Liver (tissue), 8 donors: ENCODE measurements at regions not wholly inside any gene's neighbourhood (a gene's known extent, or its start where the extent isn't known, plus 50 kb on each side); places are given as distances from the start of the nearest gene placed in this dataset.
"Not testable (repeated sequence)": the region's sequence is repeated elsewhere in the genome, so short reads cannot be mapped to it uniquely, and the experiment has no call there.

Experiments used
- DNase-seq: peaks from one replicate; pipeline ENCODE4 v3.0.0-alpha.2; 2017; ENCODE audit warnings: low spot score
- H3K27ac ChIP-seq, 2 donors: one replicate each; pipeline ENCODE4 v1.7.0; 2013; ENCODE audit warnings: inconsistent platforms in 2 of 2, low read length in 2 of 2, control low read depth in 1 of 2, low read depth in 1 of 2, mild to moderate bottlenecking in 1 of 2
- H3K27me3 ChIP-seq, 4 donors: one replicate each; pipeline versions ENCODE4 v1.6.1 to v1.7.0; 2013; ENCODE audit warnings: low read length in 3 of 4, inconsistent platforms in 1 of 4, mild to moderate bottlenecking in 1 of 4, moderate library complexity in 1 of 4; ENCODE audit not compliant: control insufficient read depth in 4 of 4, insufficient read depth in 4 of 4
- H3K36me3 ChIP-seq, 4 donors: one replicate each; pipeline versions ENCODE4 v1.6.1 to v1.7.0; 2013; ENCODE audit warnings: low read length in 3 of 4, mild to moderate bottlenecking in 3 of 4, low read depth in 1 of 4, moderate library complexity in 1 of 4; ENCODE audit not compliant: control insufficient read depth in 4 of 4, insufficient read depth in 3 of 4
- H3K4me1 ChIP-seq, 4 donors: one replicate each; pipeline versions ENCODE4 v1.6.1 to v1.7.0; 2013; ENCODE audit warnings: low read length in 3 of 4, mild to moderate bottlenecking in 3 of 4, moderate library complexity in 1 of 4; ENCODE audit not compliant: control insufficient read depth in 4 of 4, insufficient read depth in 4 of 4
- H3K4me3 ChIP-seq, 3 donors: one replicate each; pipeline versions ENCODE4 v1.6.1 to v1.7.0; 2013; ENCODE audit warnings: low read length in 3 of 3, control low read depth in 1 of 3, low read depth in 1 of 3, mild to moderate bottlenecking in 1 of 3
- H3K9ac ChIP-seq, 2 donors: one replicate each; pipeline ENCODE4 v1.7.0; 2013; ENCODE audit warnings: low read length in 2 of 2, mild to moderate bottlenecking in 2 of 2, moderate library complexity in 2 of 2, control low read depth in 1 of 2, low read depth in 1 of 2
- H3K9me3 ChIP-seq, 4 donors: one replicate each; pipeline versions ENCODE4 v1.6.1 to v1.7.0; 2013; ENCODE audit warnings: low read length in 3 of 4; ENCODE audit not compliant: control insufficient read depth in 4 of 4
- EGR1 ChIP-seq, 2 donors: IDR thresholded peaks; 2 replicates each; pipeline ENCODE4 v1.6.1; 2016 to 2018; ENCODE audit warnings: antibody characterized with exemption in 2 of 2, low read depth in 2 of 2
- FOXA1 ChIP-seq: IDR thresholded peaks from 2 replicates; pipeline ENCODE4 v1.6.1; 2016; ENCODE audit warnings: antibody characterized with exemption
- FOXA2 ChIP-seq: IDR thresholded peaks from 2 replicates; pipeline ENCODE4 v1.6.1; 2016; ENCODE audit warnings: antibody characterized with exemption
- GABPA ChIP-seq, 2 donors: IDR thresholded peaks in 1 of 2; conservative IDR thresholded peaks in 1 of 2; 2 replicates each; pipeline ENCODE4 v1.6.1; 2016; ENCODE audit warnings: antibody characterized with exemption in 2 of 2, mild to moderate bottlenecking in 1 of 2, moderate library complexity in 1 of 2
- HNF4A ChIP-seq, 2 donors: conservative IDR thresholded peaks; 2 replicates each; pipeline ENCODE4 v1.6.1; 2016; ENCODE audit warnings: antibody characterized with exemption in 2 of 2, mild to moderate bottlenecking in 2 of 2
- HNF4G ChIP-seq: IDR thresholded peaks from 2 replicates; pipeline ENCODE4 v1.6.1; 2016; ENCODE audit warnings: antibody characterized with exemption
- JUND ChIP-seq, 2 donors: IDR thresholded peaks; 2 replicates each; pipeline ENCODE4 v1.6.1; 2016; ENCODE audit warnings: antibody characterized with exemption in 2 of 2
- NR2F2 ChIP-seq: IDR thresholded peaks from 2 replicates; pipeline ENCODE4 v1.6.1; 2016; ENCODE audit warnings: antibody characterized with exemption
- RAD21 ChIP-seq, 2 donors: IDR thresholded peaks; 2 replicates each; pipeline ENCODE4 v1.6.1; 2016; ENCODE audit warnings: antibody characterized with exemption in 2 of 2, mild to moderate bottlenecking in 2 of 2
- RXRA ChIP-seq, 2 donors: IDR thresholded peaks; 2 replicates each; pipeline ENCODE4 v1.6.1; 2017 to 2018; ENCODE audit warnings: antibody characterized with exemption in 2 of 2, mild to moderate bottlenecking in 1 of 2
- TAF1 ChIP-seq: conservative IDR thresholded peaks from 2 replicates; pipeline ENCODE4 v1.6.1; 2016; ENCODE audit warnings: antibody characterized with exemption, mild to moderate bottlenecking
- YY1 ChIP-seq: IDR thresholded peaks from 2 replicates; pipeline ENCODE4 v1.6.1; 2016; ENCODE audit warnings: antibody characterized with exemption, mild to moderate bottlenecking
- WGBS: extraction: QIAGEN DNeasy Blood & Tissue Kit; methylation state at CpG from one replicate; pipeline ENCODE4 v1.1.7; 2013; 5-methylcytosine and 5-hydroxymethylcytosine counted together
- TF ChIP-seq, protein P1 (sequence below): fragments of 150-350 bp; IDR thresholded peaks from 2 replicates; pipeline ENCODE4 v1.5.1; 2017; ENCODE audit warnings: improper control_type of control experiment, low read depth, low read length; ENCODE audit not compliant: missing input control
- TF ChIP-seq, protein P2 (sequence below): IDR thresholded peaks from 2 replicates; pipeline ENCODE4 v1.6.1; 2016; ENCODE audit warnings: antibody characterized with exemption
- TF ChIP-seq, protein P3 (sequence below): IDR thresholded peaks from 2 replicates; pipeline ENCODE4 v1.6.1; 2016; ENCODE audit warnings: antibody characterized with exemption, mild to moderate bottlenecking
- donor health status: healthy.
- donor health status: healthy.
- donor health status: healthy.
- donor health status: healthy.
- donor health status: healthy.

DNA sequence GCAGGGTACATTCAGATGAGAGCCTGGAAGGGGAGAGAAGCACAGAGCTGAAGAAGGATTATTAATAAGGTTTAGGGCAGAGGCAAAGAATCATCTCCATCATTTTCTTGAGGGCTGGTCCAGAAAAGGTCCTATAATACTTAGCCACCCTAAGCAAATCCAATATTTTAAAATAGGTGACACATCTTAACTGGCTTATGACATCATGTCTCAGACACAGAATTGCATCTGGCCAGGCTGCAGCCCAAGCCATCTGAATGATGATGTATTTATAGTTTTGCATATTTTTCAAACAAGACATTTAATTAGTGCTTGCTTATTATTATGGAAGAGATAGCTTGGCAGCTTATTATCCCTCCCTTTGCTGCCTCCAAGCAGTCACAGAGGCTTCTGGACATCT is 571.3 kb downstream of the SUCLG1 start:
- TF ChIP-seq, protein P1, sequence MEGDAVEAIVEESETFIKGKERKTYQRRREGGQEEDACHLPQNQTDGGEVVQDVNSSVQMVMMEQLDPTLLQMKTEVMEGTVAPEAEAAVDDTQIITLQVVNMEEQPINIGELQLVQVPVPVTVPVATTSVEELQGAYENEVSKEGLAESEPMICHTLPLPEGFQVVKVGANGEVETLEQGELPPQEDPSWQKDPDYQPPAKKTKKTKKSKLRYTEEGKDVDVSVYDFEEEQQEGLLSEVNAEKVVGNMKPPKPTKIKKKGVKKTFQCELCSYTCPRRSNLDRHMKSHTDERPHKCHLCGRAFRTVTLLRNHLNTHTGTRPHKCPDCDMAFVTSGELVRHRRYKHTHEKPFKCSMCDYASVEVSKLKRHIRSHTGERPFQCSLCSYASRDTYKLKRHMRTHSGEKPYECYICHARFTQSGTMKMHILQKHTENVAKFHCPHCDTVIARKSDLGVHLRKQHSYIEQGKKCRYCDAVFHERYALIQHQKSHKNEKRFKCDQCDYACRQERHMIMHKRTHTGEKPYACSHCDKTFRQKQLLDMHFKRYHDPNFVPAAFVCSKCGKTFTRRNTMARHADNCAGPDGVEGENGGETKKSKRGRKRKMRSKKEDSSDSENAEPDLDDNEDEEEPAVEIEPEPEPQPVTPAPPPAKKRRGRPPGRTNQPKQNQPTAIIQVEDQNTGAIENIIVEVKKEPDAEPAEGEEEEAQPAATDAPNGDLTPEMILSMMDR, result no peak
- TF ChIP-seq TAF1, result no peak
- no peak for TF ChIP-seq JUND (IDR thresholded peaks at IDR 0.05)
- TF ChIP-seq RAD21 (IDR thresholded peaks at IDR 0.05), result no peak
- TF ChIP-seq, protein P2, sequence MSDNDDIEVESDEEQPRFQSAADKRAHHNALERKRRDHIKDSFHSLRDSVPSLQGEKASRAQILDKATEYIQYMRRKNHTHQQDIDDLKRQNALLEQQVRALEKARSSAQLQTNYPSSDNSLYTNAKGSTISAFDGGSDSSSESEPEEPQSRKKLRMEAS, result no peak
- TF ChIP-seq, protein P3, sequence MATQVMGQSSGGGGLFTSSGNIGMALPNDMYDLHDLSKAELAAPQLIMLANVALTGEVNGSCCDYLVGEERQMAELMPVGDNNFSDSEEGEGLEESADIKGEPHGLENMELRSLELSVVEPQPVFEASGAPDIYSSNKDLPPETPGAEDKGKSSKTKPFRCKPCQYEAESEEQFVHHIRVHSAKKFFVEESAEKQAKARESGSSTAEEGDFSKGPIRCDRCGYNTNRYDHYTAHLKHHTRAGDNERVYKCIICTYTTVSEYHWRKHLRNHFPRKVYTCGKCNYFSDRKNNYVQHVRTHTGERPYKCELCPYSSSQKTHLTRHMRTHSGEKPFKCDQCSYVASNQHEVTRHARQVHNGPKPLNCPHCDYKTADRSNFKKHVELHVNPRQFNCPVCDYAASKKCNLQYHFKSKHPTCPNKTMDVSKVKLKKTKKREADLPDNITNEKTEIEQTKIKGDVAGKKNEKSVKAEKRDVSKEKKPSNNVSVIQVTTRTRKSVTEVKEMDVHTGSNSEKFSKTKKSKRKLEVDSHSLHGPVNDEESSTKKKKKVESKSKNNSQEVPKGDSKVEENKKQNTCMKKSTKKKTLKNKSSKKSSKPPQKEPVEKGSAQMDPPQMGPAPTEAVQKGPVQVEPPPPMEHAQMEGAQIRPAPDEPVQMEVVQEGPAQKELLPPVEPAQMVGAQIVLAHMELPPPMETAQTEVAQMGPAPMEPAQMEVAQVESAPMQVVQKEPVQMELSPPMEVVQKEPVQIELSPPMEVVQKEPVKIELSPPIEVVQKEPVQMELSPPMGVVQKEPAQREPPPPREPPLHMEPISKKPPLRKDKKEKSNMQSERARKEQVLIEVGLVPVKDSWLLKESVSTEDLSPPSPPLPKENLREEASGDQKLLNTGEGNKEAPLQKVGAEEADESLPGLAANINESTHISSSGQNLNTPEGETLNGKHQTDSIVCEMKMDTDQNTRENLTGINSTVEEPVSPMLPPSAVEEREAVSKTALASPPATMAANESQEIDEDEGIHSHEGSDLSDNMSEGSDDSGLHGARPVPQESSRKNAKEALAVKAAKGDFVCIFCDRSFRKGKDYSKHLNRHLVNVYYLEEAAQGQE, result no peak
- no peak for TF ChIP-seq FOXA1
- no peak for TF ChIP-seq HNF4G
- no peak for TF ChIP-seq NR2F2
- no peak for TF ChIP-seq FOXA2
- TF ChIP-seq RXRA (IDR thresholded peaks at IDR 0.05), result no peak
- no peak for TF ChIP-seq EGR1 (IDR thresholded peaks at IDR 0.05; ENCODE audit: low read depth in 2 of 2)
- H3K4me3 ChIP-seq, result no peak overlapping the region
- H3K36me3 ChIP-seq, result no peaks in the 10 kb centered on the region
- no peak for DNase-seq
- H3K9me3 ChIP-seq, result no peaks in the 10 kb centered on the region
- no peak overlapping the region for H3K9ac ChIP-seq
- H3K27ac ChIP-seq, result no peak overlapping the region
- peaks cover 0 to 2% (median 0%) of the 10 kb centered on the region in 4 donors for H3K27me3 ChIP-seq
- no peaks in the 10 kb centered on the region for H3K4me1 ChIP-seq

DNA sequence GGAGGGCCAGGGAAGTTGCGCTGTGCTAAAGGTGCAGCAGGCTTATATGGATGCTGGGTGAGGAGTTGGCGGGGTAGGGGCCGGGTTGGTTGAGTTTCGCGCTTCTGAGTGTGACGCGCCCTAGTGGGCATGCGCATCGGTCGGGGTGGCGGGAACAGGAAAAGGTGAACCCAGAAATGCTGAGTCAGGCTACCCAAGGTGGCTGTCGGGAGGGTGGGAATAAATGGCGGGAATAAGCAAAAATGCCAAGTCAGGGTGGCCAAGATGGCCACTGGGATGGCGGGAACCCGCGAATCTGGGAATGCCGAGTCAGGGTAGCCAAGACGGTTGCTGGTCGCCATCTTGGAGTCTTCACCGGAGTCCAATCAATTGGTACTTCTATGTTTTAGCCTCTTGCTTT is 580.0 kb downstream of the SUCLG1 start:
- WGBS, result 97% methylated on average over 20 of the region's 20 CpGs
- no peak overlapping the region for H3K4me3 ChIP-seq
- peaks cover 0 to 5% (median 2%) of the 10 kb centered on the region in 4 donors for H3K9me3 ChIP-seq

DNA sequence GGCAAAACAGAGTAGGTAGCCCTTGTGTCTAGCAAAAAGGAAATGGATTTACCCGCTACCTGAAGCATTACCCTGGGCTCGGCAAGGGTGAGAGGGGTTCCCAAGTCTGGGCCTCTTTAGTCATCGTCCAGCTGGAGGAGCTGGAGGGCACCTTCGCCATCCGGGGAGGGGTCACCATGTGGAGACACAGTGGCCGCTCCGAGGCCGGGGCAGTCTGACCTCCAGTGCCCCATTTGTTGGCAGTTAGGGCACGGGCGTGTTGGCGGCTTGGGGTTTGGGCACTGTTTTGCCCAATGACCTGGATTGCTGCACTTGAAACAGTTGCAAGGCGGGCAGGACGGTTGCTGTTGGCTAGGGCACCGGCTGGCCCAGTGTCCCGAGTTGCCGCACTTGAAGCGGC is 581.8 kb downstream of the SUCLG1 start:
- H3K4me1 ChIP-seq, H3K27me3 ChIP-seq, H3K4me3 ChIP-seq, DNase-seq, H3K36me3 ChIP-seq, H3K27ac ChIP-seq, H3K9me3 ChIP-seq, H3K9ac ChIP-seq: not testable (repeated sequence)
- 89% methylated on average over 17 of the region's 17 CpGs for WGBS

More for the DNA sequence above, 580.0 kb downstream of the SUCLG1 start:
- DNase-seq, result no peak
- Histone ChIP-seq H3K9ac (no peak overlapping the region), H3K4me1 (no peaks in the 10 kb centered on the region), H3K27me3 (no peaks in the 10 kb centered on the region), H3K27ac (no peak overlapping the region), H3K36me3 (no peaks in the 10 kb centered on the region)
- TF ChIP-seq JUND (IDR thresholded peaks at IDR 0.05) (no peak), HNF4G (no peak), RAD21 (IDR thresholded peaks at IDR 0.05) (no peak), YY1 (no peak), EGR1 (IDR thresholded peaks at IDR 0.05; ENCODE audit: low read depth in 2 of 2) (no peak), HNF4A (conservative IDR thresholded peaks at IDR 0.05) (no peak), RXRA (IDR thresholded peaks at IDR 0.05) (no peak), FOXA2 (no peak), GABPA (IDR thresholded peaks at IDR 0.05 in 1 of 2, conservative IDR thresholded peaks at IDR 0.05 in 1 of 2) (no peak)
- TF ChIP-seq, protein P3, result no peak
- TF ChIP-seq, protein P1, result no peak
